ENCODE measurements at regions not wholly inside any gene's neighbourhood (a gene's known extent, or its start where the extent isn't known, plus 50 kb on each side); places are given as distances from the start of the nearest gene placed in this dataset.

- TF ChIP-seq CTCF (IDR thresholded peaks at IDR 0.05 in 8 of 11, conservative IDR thresholded peaks at IDR 0.05 in 3 of 11) (no peak), POLR2AphosphoS5 (IDR thresholded peaks at IDR 0.05) (no peak), POLR2A (IDR thresholded peaks at IDR 0.05) (no peak)
These were observed 324.7 kb downstream of the TCERG1L start for GRCh38 chr10:130986846-130987245.
